ENCODE measurements at regions not wholly inside any gene's neighbourhood (a gene's known extent, or its start where the extent isn't known, plus 50 kb on each side); places are given as distances from the start of the nearest gene placed in this dataset.

DNA sequence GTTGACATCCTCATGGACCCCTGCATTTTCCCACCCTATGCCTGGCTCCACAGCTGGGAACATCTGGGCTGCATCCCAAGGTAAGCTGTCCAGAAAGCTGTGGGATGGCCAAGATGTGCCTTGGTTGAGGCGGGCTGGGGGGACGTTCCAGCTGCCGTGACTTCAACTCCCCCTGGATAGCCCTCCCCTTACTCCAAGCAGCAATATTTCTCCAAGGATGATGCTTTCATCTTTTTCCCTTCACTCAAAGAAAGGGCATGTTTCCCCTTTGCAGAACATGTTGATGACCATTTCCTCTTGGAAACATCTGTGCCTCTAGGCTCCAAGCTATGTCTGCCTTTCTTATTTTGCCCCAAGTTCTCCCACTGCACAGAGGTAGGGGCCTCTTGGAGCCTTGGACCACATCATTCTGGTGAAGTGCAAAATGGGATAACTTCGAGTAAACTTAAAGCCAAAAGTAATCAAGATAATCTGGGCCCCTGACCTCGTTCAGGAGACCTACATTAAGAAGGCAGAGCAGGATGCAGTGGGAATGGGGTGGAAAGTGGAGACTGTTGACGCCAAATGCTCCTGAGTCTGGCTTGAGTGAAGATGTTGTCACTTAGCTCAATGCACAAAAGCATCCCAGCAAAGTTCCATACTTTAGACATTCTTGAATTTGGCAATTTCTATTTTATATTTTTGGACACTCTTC is 175.2 kb downstream of the GAS1 start:
- TF ChIP-seq CTCF (conservative IDR thresholded peaks at IDR 0.05 in 1 of 2, IDR thresholded peaks at IDR 0.05 in 1 of 2; ENCODE audit: low read depth in 1 of 2, low read length in 2 of 2) (no peak), EZH2 (IDR thresholded peaks at IDR 0.05; ENCODE audit: low read length, missing control alignments) (no peak)

All from fibroblast of lung (primary cell).